A549 (cell line): ENCODE measurements at regions not wholly inside any gene's neighbourhood (a gene's known extent, or its start where the extent isn't known, plus 50 kb on each side); places are given as distances from the start of the nearest gene placed in this dataset.

Experiments used
- CEBPB ChIP-seq, 2 experiments: fragments of >200 bp in 1 of 2; sonication (Bioruptor Twin) in 1 of 2; formaldehyde crosslinking in 1 of 2; IDR thresholded peaks; 2 replicates each; pipeline ENCODE4 v1.6.1; 2012 to 2016
- CTCF ChIP-seq: fragments of >200 bp; sonication (Bioruptor Twin); formaldehyde crosslinking; IDR thresholded peaks from 3 replicates; pipeline ENCODE4 v1.5.1; 2016
- PHF8 ChIP-seq: fragments of 200-600 bp; sonication (generic); IDR thresholded peaks from 2 replicates; pipeline ENCODE4 v1.6.1; 2016; ENCODE audit warnings: low read depth, mild to moderate bottlenecking, antibody characterized with exemption, moderate library complexity, borderline replicate concordance
- POLR2A ChIP-seq: IDR thresholded peaks from 2 replicates; pipeline ENCODE4 v1.6.1; 2012; ENCODE audit warnings: mild to moderate bottlenecking, low read length
- RNF2 ChIP-seq: fragments of 200-600 bp; sonication (generic); IDR thresholded peaks from 2 replicates; pipeline ENCODE4 v1.6.1; 2016; ENCODE audit warnings: low read depth, mild to moderate bottlenecking, antibody characterized with exemption, moderate library complexity, borderline replicate concordance
- USF2 ChIP-seq: fragments of 450-650 bp; IDR thresholded peaks from 2 replicates; pipeline ENCODE4 v1.6.1; 2014; ENCODE audit warnings: antibody characterized with exemption

DNA sequence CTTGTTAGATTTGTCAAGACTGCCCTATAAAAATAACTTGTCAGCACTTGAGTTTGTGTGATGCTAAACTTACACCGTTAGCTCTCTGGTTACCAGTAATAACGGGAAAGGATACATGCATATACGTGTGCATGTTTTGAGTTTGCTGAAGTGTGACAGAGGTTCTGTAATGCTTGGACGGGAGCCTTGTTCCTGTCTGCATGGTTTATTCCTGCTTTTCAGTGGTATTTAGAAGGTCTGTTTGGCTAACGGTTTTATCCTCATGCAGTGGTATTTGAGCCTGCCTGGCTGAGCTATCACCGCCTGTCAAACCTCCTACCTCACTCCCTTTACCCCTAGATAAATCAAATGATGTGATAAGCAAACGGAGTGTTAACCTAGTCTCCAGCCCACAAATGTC, 305.6 kb downstream of the GALC start:
- no peak for TF ChIP-seq CTCF
- no peak for TF ChIP-seq USF2
- no peak for TF ChIP-seq RNF2
- TF ChIP-seq CEBPB (IDR thresholded peaks at IDR 0.05): no peak
- TF ChIP-seq POLR2A: no peak
- no peak for TF ChIP-seq PHF8
